Loucy (cell line): ENCODE measurements at regions not wholly inside any gene's neighbourhood (a gene's known extent, or its start where the extent isn't known, plus 50 kb on each side); places are given as distances from the start of the nearest gene placed in this dataset.

Source experiments
- H2AFZ ChIP-seq: fragments of 200-600 bp; sonication (generic); 2 replicates; pipeline ENCODE4 v1.6.0; 2016; ENCODE audit warnings: antibody characterized with exemption, mild to moderate bottlenecking, low read length, moderate library complexity
- H3F3A ChIP-seq: fragments of 200-600 bp; 2 replicates; pipeline ENCODE4 v1.6.0; 2016; ENCODE audit warnings: antibody characterized with exemption, low read depth, mild to moderate bottlenecking
- H3K27me3 ChIP-seq: fragments of 200-600 bp; sonication (generic); 2 replicates; pipeline ENCODE4 v1.6.1; 2014; ENCODE audit warnings: low read length, mild to moderate bottlenecking; ENCODE audit not compliant: insufficient read depth, poor library complexity, severe bottlenecking
- H3K36me3 ChIP-seq: fragments of 200-600 bp; sonication (generic); 2 replicates; pipeline ENCODE4 v1.6.1; 2016; ENCODE audit warnings: low read length; ENCODE audit not compliant: insufficient read depth
- H3K4me1 ChIP-seq: fragments of 200-600 bp; sonication (generic); 2 replicates; pipeline ENCODE4 v1.5.1; 2014; ENCODE audit warnings: low read length, mild to moderate bottlenecking; ENCODE audit not compliant: insufficient read depth, poor library complexity, severe bottlenecking
- H3K4me2 ChIP-seq: fragments of 200-600 bp; sonication (generic); 2 replicates; pipeline ENCODE4 v1.6.0; 2014; ENCODE audit warnings: antibody characterized with exemption, low read length, low read depth, mild to moderate bottlenecking; ENCODE audit not compliant: poor library complexity, severe bottlenecking
- H3K4me3 ChIP-seq: fragments of 200-600 bp; sonication (generic); 2 replicates; pipeline ENCODE4 v1.5.1; 2014; ENCODE audit warnings: low read length, mild to moderate bottlenecking, mixed read lengths; ENCODE audit not compliant: poor library complexity, severe bottlenecking
- H3K79me2 ChIP-seq: fragments of 200-600 bp; sonication (generic); 2 replicates; pipeline ENCODE4 v1.6.1; 2014; ENCODE audit warnings: low read length; ENCODE audit not compliant: insufficient read depth
- H3K9ac ChIP-seq: fragments of 200-600 bp; sonication (generic); 2 replicates; pipeline ENCODE4 v1.6.0; 2014; ENCODE audit warnings: mild to moderate bottlenecking, low read depth, low read length, moderate library complexity; ENCODE audit not compliant: poor library complexity, severe bottlenecking
- H3K9me2 ChIP-seq: fragments of 200-600 bp; sonication (generic); replicated peaks from 2 replicates; pipeline ENCODE4 v1.6.1; 2016; ENCODE audit warnings: low read depth, low read length, mixed read lengths
- H3K9me3 ChIP-seq: fragments of 200-600 bp; sonication (generic); 2 replicates; pipeline ENCODE4 v1.6.1; 2014; ENCODE audit warnings: mild to moderate bottlenecking, antibody characterized with exemption, low read length, low read depth; ENCODE audit not compliant: insufficient read depth
- H4K20me1 ChIP-seq: fragments of 200-600 bp; sonication (generic); 2 replicates; pipeline ENCODE4 v1.6.0; 2014; ENCODE audit warnings: antibody characterized with exemption, low read length, mild to moderate bottlenecking; ENCODE audit not compliant: insufficient read depth, poor library complexity, severe bottlenecking
- EZH2phosphoT487 ChIP-seq: fragments of 200-600 bp; IDR thresholded peaks from 2 replicates; pipeline ENCODE4 v1.6.1; 2018; ENCODE audit warnings: antibody characterized with exemption, mild to moderate bottlenecking, moderate library complexity, borderline replicate concordance
- TF ChIP-seq, protein P1 (sequence below): fragments of 200-600 bp; sonication (generic); conservative IDR thresholded peaks from 2 replicates; pipeline ENCODE4 v1.5.1; 2014; ENCODE audit warnings: mild to moderate bottlenecking, antibody characterized with exemption, low read length

DNA sequence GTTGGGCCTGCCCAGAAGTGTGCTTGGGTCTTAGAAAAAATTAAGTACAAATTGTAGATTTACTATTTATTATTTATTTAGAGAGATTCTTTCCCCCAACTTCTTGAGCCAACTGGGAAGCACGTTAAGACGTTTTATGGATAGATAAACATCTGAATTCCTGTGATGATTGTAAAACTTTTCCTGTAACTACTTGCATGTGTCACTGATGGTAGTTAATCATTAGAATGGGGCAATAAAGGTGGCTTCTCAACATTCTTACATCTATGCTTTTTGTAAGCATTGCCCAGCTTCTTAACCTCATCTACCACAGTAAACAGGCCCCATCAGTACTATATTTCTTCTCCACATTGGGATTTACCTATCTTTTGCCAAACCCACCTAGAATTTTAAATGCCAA lies 559.8 kb downstream of the LMO4 start:
- peaks cover 48% of the 10 kb centered on the region for H3K4me1 ChIP-seq
- no peak overlapping the region for H3K9ac ChIP-seq
- H3K36me3 ChIP-seq, result no peaks in the 10 kb centered on the region
- H2AFZ ChIP-seq, result peak overlapping the region; percentile 5; the same call in 1 of the 2 replicates
- H3K4me3 ChIP-seq, result no peak overlapping the region
- H3K9me2 ChIP-seq, result no peaks in the 10 kb centered on the region
- no peaks in the 10 kb centered on the region for H3K79me2 ChIP-seq
- no peaks in the 10 kb centered on the region for H3K9me3 ChIP-seq
- H3F3A ChIP-seq, result peaks cover 14% of the 10 kb centered on the region
- TF ChIP-seq EZH2phosphoT487, result no peak
- TF ChIP-seq, protein P1, sequence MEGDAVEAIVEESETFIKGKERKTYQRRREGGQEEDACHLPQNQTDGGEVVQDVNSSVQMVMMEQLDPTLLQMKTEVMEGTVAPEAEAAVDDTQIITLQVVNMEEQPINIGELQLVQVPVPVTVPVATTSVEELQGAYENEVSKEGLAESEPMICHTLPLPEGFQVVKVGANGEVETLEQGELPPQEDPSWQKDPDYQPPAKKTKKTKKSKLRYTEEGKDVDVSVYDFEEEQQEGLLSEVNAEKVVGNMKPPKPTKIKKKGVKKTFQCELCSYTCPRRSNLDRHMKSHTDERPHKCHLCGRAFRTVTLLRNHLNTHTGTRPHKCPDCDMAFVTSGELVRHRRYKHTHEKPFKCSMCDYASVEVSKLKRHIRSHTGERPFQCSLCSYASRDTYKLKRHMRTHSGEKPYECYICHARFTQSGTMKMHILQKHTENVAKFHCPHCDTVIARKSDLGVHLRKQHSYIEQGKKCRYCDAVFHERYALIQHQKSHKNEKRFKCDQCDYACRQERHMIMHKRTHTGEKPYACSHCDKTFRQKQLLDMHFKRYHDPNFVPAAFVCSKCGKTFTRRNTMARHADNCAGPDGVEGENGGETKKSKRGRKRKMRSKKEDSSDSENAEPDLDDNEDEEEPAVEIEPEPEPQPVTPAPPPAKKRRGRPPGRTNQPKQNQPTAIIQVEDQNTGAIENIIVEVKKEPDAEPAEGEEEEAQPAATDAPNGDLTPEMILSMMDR, result no peak
- H3K27me3 ChIP-seq, result no peaks in the 10 kb centered on the region
- H4K20me1 ChIP-seq, result no peaks in the 10 kb centered on the region
- H3K4me2 ChIP-seq, result no peak overlapping the region

- Histone ChIP-seq H4K20me1 (no peaks in the 10 kb centered on the region), H3K79me2 (no peaks in the 10 kb centered on the region)
These were observed 565.4 kb downstream of the LMO4 start for GRCh38 chr1:87894062-87894461.

GRCh38 chr1:87897481-87897880 lies 568.8 kb downstream of the LMO4 start:
- H3K4me1 ChIP-seq, result peaks cover 89% of the 10 kb centered on the region
- H3K79me2 ChIP-seq, result no peaks in the 10 kb centered on the region
- no peaks in the 10 kb centered on the region for H4K20me1 ChIP-seq
- H3K36me3 ChIP-seq, result no peaks in the 10 kb centered on the region
- no peak overlapping the region for H3K4me3 ChIP-seq
- no peak overlapping the region for H3K9ac ChIP-seq
- peaks cover 25% of the 10 kb centered on the region for H3F3A ChIP-seq
- no peak overlapping the region for H2AFZ ChIP-seq
- H3K9me2 ChIP-seq, result no peaks in the 10 kb centered on the region
- H3K4me2 ChIP-seq, result no peak overlapping the region
- H3K9me3 ChIP-seq, result no peaks in the 10 kb centered on the region
- no peaks in the 10 kb centered on the region for H3K27me3 ChIP-seq
- TF ChIP-seq, protein P1, result no peak
- TF ChIP-seq EZH2phosphoT487, result no peak

More at GRCh38 chr1:87894062-87894461, 565.4 kb downstream of the LMO4 start:
- Histone ChIP-seq H3K36me3 (no peaks in the 10 kb centered on the region), H3K4me1 (peaks cover 66% of the 10 kb centered on the region), H3K9ac (peak overlapping the region; percentile 52), H3K4me2 (peak overlapping the region; percentile 63), H2AFZ (no peak overlapping the region), H3K4me3 (peak overlapping the region; percentile 38), H3K9me3 (no peaks in the 10 kb centered on the region), H3K27me3 (no peaks in the 10 kb centered on the region), H3K9me2 (no peaks in the 10 kb centered on the region), H3F3A (peaks cover 28% of the 10 kb centered on the region)
- TF ChIP-seq, protein P1, result no peak
- TF ChIP-seq EZH2phosphoT487, result no peak
